GM23338 (cell line): ENCODE measurements at regions not wholly inside any gene's neighbourhood (a gene's known extent, or its start where the extent isn't known, plus 50 kb on each side); places are given as distances from the start of the nearest gene placed in this dataset.

Experiments used
- ATAC-seq: fragments of 200-7000 bp; cut with Tn5 transposase; 3 replicates; pipeline ENCODE4 v1.9.1; 2020
- DNase-seq: peaks from one replicate; pipeline ENCODE4 v3.0.0-alpha.2; 2015; ENCODE audit warnings: low spot score
- H2AFZ ChIP-seq: fragments of 200-600 bp; sonication (generic); 2 replicates; pipeline ENCODE4 v1.8.0; 2016; ENCODE audit warnings: antibody characterized with exemption, mild to moderate bottlenecking, moderate library complexity
- H3F3A ChIP-seq: fragments of 200-600 bp; sonication (generic); replicated peaks from 2 replicates; pipeline ENCODE4 v1.8.0; 2017; ENCODE audit warnings: antibody characterized with exemption, mixed run types, low read depth
- H3K27ac ChIP-seq: fragments of 200-600 bp; sonication (generic); 2 replicates; pipeline ENCODE4 v1.6.1; 2016; ENCODE audit warnings: low read depth
- H3K27me3 ChIP-seq: fragments of 200-600 bp; sonication (generic); 2 replicates; pipeline ENCODE4 v1.8.0; 2016; ENCODE audit warnings: mild to moderate bottlenecking, mixed run types, moderate library complexity; ENCODE audit not compliant: insufficient read depth
- H3K36me3 ChIP-seq: fragments of 200-600 bp; sonication (generic); 2 replicates; pipeline ENCODE4 v1.8.0; 2016; ENCODE audit warnings: mild to moderate bottlenecking; ENCODE audit not compliant: insufficient read depth
- H3K4me1 ChIP-seq: fragments of 200-600 bp; sonication (generic); 2 replicates; pipeline ENCODE4 v1.8.0; 2016; ENCODE audit warnings: mild to moderate bottlenecking, moderate library complexity; ENCODE audit not compliant: insufficient read depth
- H3K4me2 ChIP-seq: fragments of 200-600 bp; sonication (generic); 2 replicates; pipeline ENCODE4 v1.7.1; 2017; ENCODE audit warnings: mixed run types
- H3K4me3 ChIP-seq: fragments of 200-600 bp; sonication (generic); 2 replicates; pipeline ENCODE4 v1.6.1; 2016; ENCODE audit warnings: mixed run types
- H3K79me2 ChIP-seq: fragments of 200-600 bp; sonication (generic); replicated peaks from 2 replicates; pipeline ENCODE4 v1.8.0; 2017; ENCODE audit warnings: mild to moderate bottlenecking; ENCODE audit not compliant: insufficient read depth
- H3K9me2 ChIP-seq: fragments of 200-600 bp; sonication (generic); 2 replicates; pipeline ENCODE4 v1.8.0; 2017; ENCODE audit not compliant: insufficient read depth
- H4K20me1 ChIP-seq: fragments of 200-600 bp; sonication (generic); replicated peaks from 2 replicates; pipeline ENCODE4 v1.8.0; 2017; ENCODE audit warnings: mild to moderate bottlenecking; ENCODE audit not compliant: insufficient read depth
- H3K27ac Mint-ChIP-seq: 2 replicates; pipeline ENCODE4 v1.8.0; 2020; ENCODE audit warnings: inconsistent platforms, mild to moderate bottlenecking, moderate library complexity, mixed read lengths
- H3K27me3 Mint-ChIP-seq: 3 replicates; pipeline ENCODE4 v1.8.0; 2022; ENCODE audit warnings: low read depth, mild to moderate bottlenecking, moderate library complexity, mixed read lengths, inconsistent platforms; ENCODE audit not compliant: insufficient read depth, poor library complexity
- H3K36me3 Mint-ChIP-seq: 3 replicates; pipeline ENCODE4 v1.8.0; 2021; ENCODE audit warnings: low read depth, mild to moderate bottlenecking, inconsistent platforms, moderate library complexity, mixed read lengths
- H3K4me1 Mint-ChIP-seq: 3 replicates; pipeline ENCODE4 v1.8.0; 2020; ENCODE audit warnings: mild to moderate bottlenecking, inconsistent platforms, mixed read lengths
- H3K4me3 Mint-ChIP-seq: 3 replicates; pipeline ENCODE4 v1.8.0; 2021; ENCODE audit warnings: moderate library complexity, mild to moderate bottlenecking, inconsistent platforms, mixed read lengths
- H3K9me3 Mint-ChIP-seq: 3 replicates; pipeline ENCODE4 v1.8.0; 2020; ENCODE audit warnings: moderate library complexity, mild to moderate bottlenecking, inconsistent platforms, mixed read lengths
- CTCF ChIP-seq, 2 experiments: fragments of 200-600 bp in 1 of 2; sonication (generic) in 1 of 2; conservative IDR thresholded peaks; 2 replicates each; pipeline versions ENCODE4 v1.5.1 to v1.6.1; 2016 to 2017; ENCODE audit warnings: antibody characterized with exemption in 2 of 2, low read depth in 2 of 2, mild to moderate bottlenecking in 2 of 2, moderate library complexity in 1 of 2
- EZH2 ChIP-seq: fragments of 200-600 bp; sonication (generic); IDR thresholded peaks from one replicate; pipeline ENCODE4 v1.8.0; 2017; ENCODE audit warnings: antibody characterized with exemption, mild to moderate bottlenecking, low read depth; ENCODE audit not compliant: unreplicated experiment
- JUNB ChIP-seq: IDR thresholded peaks from one replicate; pipeline ENCODE4 v1.6.1; 2016; ENCODE audit warnings: antibody characterized with exemption; ENCODE audit not compliant: unreplicated experiment
- NANOG ChIP-seq: IDR thresholded peaks from 2 replicates; pipeline ENCODE4 v1.6.1; 2016; ENCODE audit warnings: antibody characterized with exemption, borderline replicate concordance
- STAT1 ChIP-seq: IDR thresholded peaks from one replicate; pipeline ENCODE4 v1.6.1; 2016; ENCODE audit warnings: antibody characterized with exemption; ENCODE audit not compliant: unreplicated experiment
- ZNF114 ChIP-seq: fragments of 250-450 bp; sonication (Bioruptor Pico); IDR thresholded peaks from 2 replicates; pipeline ENCODE4 v1.5.0; 2020; ENCODE audit warnings: mild to moderate bottlenecking, moderate library complexity
- ZNF331 ChIP-seq: fragments of 250-450 bp; sonication (Bioruptor Pico); IDR thresholded peaks from 2 replicates; pipeline ENCODE4 v1.5.0; 2020; ENCODE audit warnings: low read depth, mild to moderate bottlenecking, moderate library complexity
- ZNF462 ChIP-seq: fragments of 250-450 bp; sonication (Bioruptor Pico); IDR thresholded peaks from 2 replicates; pipeline ENCODE4 v1.5.0; 2020; ENCODE audit warnings: mild to moderate bottlenecking, moderate library complexity
- TF ChIP-seq, protein P1 (sequence below): IDR thresholded peaks from 2 replicates; pipeline ENCODE4 v1.6.1; 2016; ENCODE audit warnings: antibody characterized with exemption
- TF ChIP-seq, protein P2 (sequence below): IDR thresholded peaks from one replicate; pipeline ENCODE4 v1.6.1; 2018; ENCODE audit warnings: antibody characterized with exemption; ENCODE audit not compliant: unreplicated experiment

GRCh38 chr12:46483572-46484395, 111.2 kb upstream of the SLC38A2 start (continued):
- TF ChIP-seq ZNF331 (CRISPR knock-in tag) (no peak), ZNF114 (CRISPR knock-in tag) (no peak), STAT1 (no peak), NANOG (no peak)
- TF ChIP-seq, protein P1, sequence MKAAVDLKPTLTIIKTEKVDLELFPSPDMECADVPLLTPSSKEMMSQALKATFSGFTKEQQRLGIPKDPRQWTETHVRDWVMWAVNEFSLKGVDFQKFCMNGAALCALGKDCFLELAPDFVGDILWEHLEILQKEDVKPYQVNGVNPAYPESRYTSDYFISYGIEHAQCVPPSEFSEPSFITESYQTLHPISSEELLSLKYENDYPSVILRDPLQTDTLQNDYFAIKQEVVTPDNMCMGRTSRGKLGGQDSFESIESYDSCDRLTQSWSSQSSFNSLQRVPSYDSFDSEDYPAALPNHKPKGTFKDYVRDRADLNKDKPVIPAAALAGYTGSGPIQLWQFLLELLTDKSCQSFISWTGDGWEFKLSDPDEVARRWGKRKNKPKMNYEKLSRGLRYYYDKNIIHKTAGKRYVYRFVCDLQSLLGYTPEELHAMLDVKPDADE: no peak

DNA sequence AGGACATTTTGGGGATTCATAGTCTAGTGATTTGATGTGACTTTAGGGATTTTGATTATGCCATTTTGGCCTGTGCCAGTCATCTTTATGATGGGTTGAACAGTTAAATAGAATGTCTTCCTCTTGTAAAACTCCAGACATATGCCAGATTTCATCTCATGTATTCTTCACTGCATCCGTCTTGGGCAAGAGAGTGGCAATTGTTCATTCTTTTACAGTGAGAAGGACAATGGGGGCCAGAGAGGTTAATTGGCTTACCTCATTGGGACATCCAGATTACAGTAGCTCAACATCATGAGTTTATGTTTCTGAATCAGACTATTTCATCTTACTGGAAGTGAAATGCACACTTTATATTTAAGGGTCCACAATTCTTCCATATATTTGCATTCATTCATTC, 108.2 kb upstream of the SLC38A2 start:
- Histone ChIP-seq H2AFZ (no peak overlapping the region), H3K79me2 (no peaks in the 10 kb centered on the region), H3K4me2 (no peak overlapping the region), H3K27ac (no peak overlapping the region), H3K4me3 (no peak overlapping the region), H3K4me1 (peaks cover 32% of the 10 kb centered on the region), H3F3A (no peaks in the 10 kb centered on the region), H4K20me1 (no peaks in the 10 kb centered on the region), H3K27me3 (no peaks in the 10 kb centered on the region), H3K9me2 (no peaks in the 10 kb centered on the region), H3K36me3 (no peaks in the 10 kb centered on the region)
- Mint-ChIP-seq H3K4me1 (peaks cover 26% of the 10 kb centered on the region), H3K9me3 (no peaks in the 10 kb centered on the region), H3K36me3 (peaks cover 17% of the 10 kb centered on the region), H3K27me3 (peaks cover 2% of the 10 kb centered on the region), H3K27ac (no peak overlapping the region), H3K4me3 (no peak overlapping the region)
- ATAC-seq (no peak), DNase-seq (no peak)
- TF ChIP-seq NANOG (no peak), CTCF (conservative IDR thresholded peaks at IDR 0.05; ENCODE audit: low read depth in 2 of 2) (no peak), EZH2 (no peak), JUNB (no peak), ZNF462 (CRISPR knock-in tag) (no peak), ZNF331 (CRISPR knock-in tag) (no peak), ZNF114 (CRISPR knock-in tag) (no peak)
- TF ChIP-seq, protein P2, sequence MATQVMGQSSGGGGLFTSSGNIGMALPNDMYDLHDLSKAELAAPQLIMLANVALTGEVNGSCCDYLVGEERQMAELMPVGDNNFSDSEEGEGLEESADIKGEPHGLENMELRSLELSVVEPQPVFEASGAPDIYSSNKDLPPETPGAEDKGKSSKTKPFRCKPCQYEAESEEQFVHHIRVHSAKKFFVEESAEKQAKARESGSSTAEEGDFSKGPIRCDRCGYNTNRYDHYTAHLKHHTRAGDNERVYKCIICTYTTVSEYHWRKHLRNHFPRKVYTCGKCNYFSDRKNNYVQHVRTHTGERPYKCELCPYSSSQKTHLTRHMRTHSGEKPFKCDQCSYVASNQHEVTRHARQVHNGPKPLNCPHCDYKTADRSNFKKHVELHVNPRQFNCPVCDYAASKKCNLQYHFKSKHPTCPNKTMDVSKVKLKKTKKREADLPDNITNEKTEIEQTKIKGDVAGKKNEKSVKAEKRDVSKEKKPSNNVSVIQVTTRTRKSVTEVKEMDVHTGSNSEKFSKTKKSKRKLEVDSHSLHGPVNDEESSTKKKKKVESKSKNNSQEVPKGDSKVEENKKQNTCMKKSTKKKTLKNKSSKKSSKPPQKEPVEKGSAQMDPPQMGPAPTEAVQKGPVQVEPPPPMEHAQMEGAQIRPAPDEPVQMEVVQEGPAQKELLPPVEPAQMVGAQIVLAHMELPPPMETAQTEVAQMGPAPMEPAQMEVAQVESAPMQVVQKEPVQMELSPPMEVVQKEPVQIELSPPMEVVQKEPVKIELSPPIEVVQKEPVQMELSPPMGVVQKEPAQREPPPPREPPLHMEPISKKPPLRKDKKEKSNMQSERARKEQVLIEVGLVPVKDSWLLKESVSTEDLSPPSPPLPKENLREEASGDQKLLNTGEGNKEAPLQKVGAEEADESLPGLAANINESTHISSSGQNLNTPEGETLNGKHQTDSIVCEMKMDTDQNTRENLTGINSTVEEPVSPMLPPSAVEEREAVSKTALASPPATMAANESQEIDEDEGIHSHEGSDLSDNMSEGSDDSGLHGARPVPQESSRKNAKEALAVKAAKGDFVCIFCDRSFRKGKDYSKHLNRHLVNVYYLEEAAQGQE: no peak
